K562 (cell line): ENCODE measurements at regions not wholly inside any gene's neighbourhood (a gene's known extent, or its start where the extent isn't known, plus 50 kb on each side); places are given as distances from the start of the nearest gene placed in this dataset.

Source experiments
- ARID2 ChIP-seq: fragments of 450-650 bp; IDR thresholded peaks from 2 replicates; pipeline ENCODE4 v1.6.1; 2017; ENCODE audit warnings: antibody characterized with exemption, mild to moderate bottlenecking
- FOXM1 ChIP-seq, 2 experiments: fragments of 450-650 bp in 1 of 2; sonication (generic) in 1 of 2; formaldehyde crosslinking in 1 of 2; IDR thresholded peaks; 2 replicates each; pipeline versions ENCODE4 v1.6.1 to v1.9.0; 2017 to 2022; ENCODE audit warnings: low read depth in 2 of 2, mild to moderate bottlenecking in 2 of 2, missing genetic modification reagents in 1 of 2, moderate library complexity in 1 of 2
- IRF1 ChIP-seq: sonication (generic); formaldehyde crosslinking; IDR thresholded peaks from 2 replicates; pipeline ENCODE4 v1.8.0; 2022; ENCODE audit warnings: missing genetic modification reagents, mild to moderate bottlenecking, borderline replicate concordance
- NCOA2 ChIP-seq, 2 experiments: fragments of 450-650 bp; IDR thresholded peaks; 2 replicates each; pipeline ENCODE4 v1.6.1; 2018; ENCODE audit warnings: mild to moderate bottlenecking in 2 of 2, moderate library complexity in 1 of 2; ENCODE audit not compliant: partially characterized antibody in 2 of 2
- SUPT5H ChIP-seq: fragments of 450-650 bp; IDR thresholded peaks from 2 replicates; pipeline ENCODE4 v1.6.1; 2016
- THRB ChIP-seq: fragments of 450-650 bp; formaldehyde crosslinking; conservative IDR thresholded peaks from 2 replicates; pipeline ENCODE4 v1.4.0; 2022; ENCODE audit warnings: mild to moderate bottlenecking, missing genetic modification characterization
- TOE1 ChIP-seq, 2 experiments: fragments of 450-650 bp in 1 of 2; sonication (generic) in 1 of 2; formaldehyde crosslinking in 1 of 2; IDR thresholded peaks; 2 replicates each; pipeline versions ENCODE4 v1.7.1 to v1.8.0; 2016 to 2022; ENCODE audit warnings: borderline replicate concordance in 2 of 2, mild to moderate bottlenecking in 2 of 2, antibody characterized with exemption in 1 of 2, inconsistent platforms in 1 of 2, low read depth in 1 of 2, missing genetic modification reagents in 1 of 2, moderate library complexity in 1 of 2
- ZBTB11 ChIP-seq, 3 experiments: fragments of 200-800 bp in 1 of 3; fragments of 250-450 bp in 1 of 3; fragments of 450-650 bp in 1 of 3; sonication (Bioruptor Pico) in 1 of 3; sonication (Bioruptor generic) in 1 of 3; formaldehyde crosslinking in 1 of 3; IDR thresholded peaks; 2 replicates each; pipeline versions ENCODE4 v1.6.1 to v1.8.0; 2016 to 2022; ENCODE audit warnings: mild to moderate bottlenecking in 2 of 3, missing genetic modification characterization in 2 of 3, missing compliant biosample characterization in 1 of 3, moderate library complexity in 1 of 3
- ZBTB43 ChIP-seq: sonication (generic); formaldehyde crosslinking; IDR thresholded peaks from 2 replicates; pipeline ENCODE4 v1.8.0; 2023; ENCODE audit warnings: mild to moderate bottlenecking, missing genetic modification reagents
- ZNF217 ChIP-seq: sonication (generic); formaldehyde crosslinking; IDR thresholded peaks from 2 replicates; pipeline ENCODE4 v1.8.0; 2022; ENCODE audit warnings: mild to moderate bottlenecking, missing genetic modification reagents

- TF ChIP-seq ZBTB11 (CRISPR knock-in tag; IDR thresholded peaks at IDR 0.05) (no peak), ZNF217 (CRISPR knock-in tag) (no peak), FOXM1 (IDR thresholded peaks at IDR 0.05; ENCODE audit: low read depth) (no peak), FOXM1 (CRISPR knock-in tag; IDR thresholded peaks at IDR 0.05; ENCODE audit: low read depth) (no peak), NCOA2 (IDR thresholded peaks at IDR 0.05; ENCODE audit: partially characterized antibody in 2 of 2) (no peak), SUPT5H (no peak), TOE1 (IDR thresholded peaks at IDR 0.05; ENCODE audit: borderline replicate concordance) (no peak), TOE1 (CRISPR knock-in tag; IDR thresholded peaks at IDR 0.05; ENCODE audit: borderline replicate concordance, low read depth) (no peak), THRB (no peak), ZBTB43 (no peak), IRF1 (no peak), ARID2 (no peak)
These were observed 251.4 kb upstream of the ATP2B1 start (continued) for GRCh38 chr12:89960011-89960507.
